Suprapubic skin (tissue), 4 donors: ENCODE measurements at regions not wholly inside any gene's neighbourhood (a gene's known extent, or its start where the extent isn't known, plus 50 kb on each side); places are given as distances from the start of the nearest gene placed in this dataset.
"Not testable (repeated sequence)": the region's sequence is repeated elsewhere in the genome, so short reads cannot be mapped to it uniquely, and the experiment has no call there.

Experiments
- DNase-seq, 2 donors: peaks; one replicate each; pipeline ENCODE4 v3.0.0-alpha.2; 2019; ENCODE audit warnings: low spot score in 2 of 2
- H3K27ac ChIP-seq: fragments of 200-600 bp; sonication (generic); one replicate; pipeline ENCODE4 v1.5.1; 2019
- H3K27me3 ChIP-seq: fragments of 200-600 bp; sonication (generic); one replicate; pipeline ENCODE4 v1.5.1; 2019
- H3K36me3 ChIP-seq: fragments of 200-600 bp; sonication (generic); one replicate; pipeline ENCODE4 v1.5.1; 2019
- H3K4me1 ChIP-seq: fragments of 200-600 bp; sonication (generic); one replicate; pipeline ENCODE4 v1.5.1; 2019
- H3K4me3 ChIP-seq: fragments of 200-600 bp; sonication (generic); one replicate; pipeline ENCODE4 v1.5.1; 2019; ENCODE audit warnings: mild to moderate bottlenecking
- H3K9me3 ChIP-seq: fragments of 200-600 bp; sonication (generic); one replicate; pipeline ENCODE4 v1.5.1; 2019
- EP300 ChIP-seq: sonication (generic); formaldehyde crosslinking; IDR thresholded peaks from one replicate; pipeline ENCODE4 v1.6.1; 2017; ENCODE audit warnings: antibody characterized with exemption
- POLR2A ChIP-seq, 2 donors: fragments of 450-650 bp; IDR thresholded peaks; one replicate each; pipeline ENCODE4 v1.6.1; 2017; ENCODE audit warnings: antibody characterized with exemption in 2 of 2, mild to moderate bottlenecking in 2 of 2, moderate library complexity in 2 of 2
- POLR2AphosphoS5 ChIP-seq, 3 donors: sonication (generic); formaldehyde crosslinking; IDR thresholded peaks; one replicate each; pipeline ENCODE4 v1.6.1; 2017; ENCODE audit warnings: antibody characterized with exemption in 3 of 3
- WGBS: methylation state at CpG from one replicate; pipeline ENCODE4 v1.1.5; 2018; 5-methylcytosine and 5-hydroxymethylcytosine counted together
- TF ChIP-seq, protein P1 (sequence below), 2 donors: fragments of 200-600 bp in 1 of 2; fragments of 450-650 bp in 1 of 2; sonication (generic) in 1 of 2; IDR thresholded peaks; one replicate each; pipeline ENCODE4 v1.5.1; 2016 to 2019; ENCODE audit warnings: antibody characterized with exemption in 2 of 2, mild to moderate bottlenecking in 1 of 2, moderate library complexity in 1 of 2

DNA sequence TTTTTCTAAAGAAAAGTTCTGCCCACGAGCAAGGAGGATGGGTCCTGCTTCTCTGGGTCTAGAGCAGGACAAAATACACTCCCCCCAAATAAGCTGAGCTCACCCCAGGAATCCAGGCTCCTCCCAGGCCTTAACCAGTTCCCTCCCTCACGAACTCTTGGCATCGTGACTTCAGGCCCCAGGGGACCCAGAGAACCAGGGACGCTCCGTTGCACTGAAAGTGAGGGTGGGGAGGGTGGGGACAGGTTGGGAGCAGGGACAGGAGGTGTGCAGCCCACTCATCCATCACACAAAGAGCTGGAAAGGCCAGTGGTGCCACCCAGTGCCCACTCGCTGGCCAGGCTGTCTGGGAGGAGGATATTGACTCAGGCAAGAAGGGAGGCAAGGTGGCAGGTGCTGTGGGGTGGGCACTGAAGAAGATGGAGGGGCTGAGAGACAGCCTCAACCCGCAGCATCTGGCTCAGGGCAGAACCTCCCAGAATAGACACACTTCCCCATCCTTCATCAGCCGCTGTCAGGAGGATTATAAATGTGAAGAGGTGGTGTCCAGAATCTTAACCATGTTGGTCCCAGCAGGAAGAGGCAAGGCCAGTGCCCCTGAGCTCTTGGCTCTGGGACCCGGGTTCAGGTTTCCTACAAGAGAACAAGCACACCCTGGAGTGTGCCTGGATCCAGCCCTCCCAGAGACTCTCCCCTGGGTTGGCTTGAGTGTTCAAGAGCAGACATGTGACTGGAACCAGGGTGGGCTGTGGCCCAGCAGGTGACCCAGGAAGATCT lies 67.9 kb upstream of the RPL38 start:
- no peaks in the 10 kb centered on the region for H3K4me1 ChIP-seq
- H3K27ac ChIP-seq: no peak overlapping the region
- TF ChIP-seq POLR2A (IDR thresholded peaks at IDR 0.05): no peak
- no peak for TF ChIP-seq EP300
- TF ChIP-seq POLR2AphosphoS5 (IDR thresholded peaks at IDR 0.05): no peak
- WGBS: 69% methylated on average over 9 of the region's 9 CpGs
- peaks cover 51% of the 10 kb centered on the region for H3K27me3 ChIP-seq
- no peaks in the 10 kb centered on the region for H3K9me3 ChIP-seq
- H3K36me3 ChIP-seq: no peaks in the 10 kb centered on the region
- DNase-seq: no peak
- H3K4me3 ChIP-seq: no peak overlapping the region

DNA sequence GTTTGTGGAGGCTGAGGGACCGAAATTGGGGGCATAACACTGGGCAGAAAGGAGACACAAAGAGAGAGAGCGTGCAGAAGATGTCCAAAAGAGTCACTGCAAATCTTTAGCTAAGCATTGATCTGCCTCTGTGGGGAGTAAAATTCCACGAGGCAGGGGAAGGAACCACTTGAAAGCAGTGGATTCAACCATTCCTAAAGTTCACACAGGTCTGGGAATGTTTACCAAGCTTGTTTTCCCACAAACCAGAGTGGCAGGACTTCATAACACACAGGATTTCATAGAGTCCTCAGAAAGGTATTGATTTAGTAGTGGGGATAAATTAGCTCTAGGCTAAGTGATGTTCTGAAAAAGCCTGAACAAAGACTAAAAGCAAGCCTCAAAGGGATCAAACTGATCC lies 66.1 kb upstream of the RPL38 start:
- H3K27me3 ChIP-seq: peaks cover 33% of the 10 kb centered on the region
- no peak overlapping the region for H3K4me3 ChIP-seq
- no peaks in the 10 kb centered on the region for H3K9me3 ChIP-seq
- DNase-seq: no peak
- no peaks in the 10 kb centered on the region for H3K36me3 ChIP-seq
- no peaks in the 10 kb centered on the region for H3K4me1 ChIP-seq
- no peak overlapping the region for H3K27ac ChIP-seq
- no peak for TF ChIP-seq POLR2AphosphoS5 (IDR thresholded peaks at IDR 0.05)
- TF ChIP-seq POLR2A (IDR thresholded peaks at IDR 0.05): no peak
- TF ChIP-seq, protein P1, sequence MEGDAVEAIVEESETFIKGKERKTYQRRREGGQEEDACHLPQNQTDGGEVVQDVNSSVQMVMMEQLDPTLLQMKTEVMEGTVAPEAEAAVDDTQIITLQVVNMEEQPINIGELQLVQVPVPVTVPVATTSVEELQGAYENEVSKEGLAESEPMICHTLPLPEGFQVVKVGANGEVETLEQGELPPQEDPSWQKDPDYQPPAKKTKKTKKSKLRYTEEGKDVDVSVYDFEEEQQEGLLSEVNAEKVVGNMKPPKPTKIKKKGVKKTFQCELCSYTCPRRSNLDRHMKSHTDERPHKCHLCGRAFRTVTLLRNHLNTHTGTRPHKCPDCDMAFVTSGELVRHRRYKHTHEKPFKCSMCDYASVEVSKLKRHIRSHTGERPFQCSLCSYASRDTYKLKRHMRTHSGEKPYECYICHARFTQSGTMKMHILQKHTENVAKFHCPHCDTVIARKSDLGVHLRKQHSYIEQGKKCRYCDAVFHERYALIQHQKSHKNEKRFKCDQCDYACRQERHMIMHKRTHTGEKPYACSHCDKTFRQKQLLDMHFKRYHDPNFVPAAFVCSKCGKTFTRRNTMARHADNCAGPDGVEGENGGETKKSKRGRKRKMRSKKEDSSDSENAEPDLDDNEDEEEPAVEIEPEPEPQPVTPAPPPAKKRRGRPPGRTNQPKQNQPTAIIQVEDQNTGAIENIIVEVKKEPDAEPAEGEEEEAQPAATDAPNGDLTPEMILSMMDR (IDR thresholded peaks at IDR 0.05): no peak
- no peak for TF ChIP-seq EP300
- WGBS: 49% methylated on average over 3 of the region's 3 CpGs

DNA sequence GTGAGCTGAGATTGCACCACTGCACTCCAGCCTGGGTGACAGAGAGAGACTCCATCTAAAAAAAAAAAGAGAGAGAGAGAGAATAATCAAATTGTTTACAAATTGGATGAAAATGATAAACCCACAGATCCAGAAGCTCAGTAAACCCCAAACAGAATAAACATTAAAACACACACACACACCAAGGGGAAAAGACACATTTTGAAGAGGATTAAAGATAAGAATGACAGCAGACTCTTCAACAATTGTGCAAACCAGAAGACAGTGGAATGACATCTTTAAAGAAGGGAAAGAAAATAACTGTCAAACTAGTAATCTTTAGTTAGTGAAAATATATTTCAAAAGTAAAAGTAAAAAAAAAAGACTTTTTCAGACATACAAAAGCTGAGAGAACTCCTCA lies 64.4 kb upstream of the RPL38 start:
- Histone ChIP-seq H3K4me1 (no peaks in the 10 kb centered on the region), H3K4me3 (no peak overlapping the region), H3K9me3 (peaks cover 7% of the 10 kb centered on the region), H3K27ac (no peak overlapping the region), H3K27me3 (peaks cover 25% of the 10 kb centered on the region), H3K36me3 (no peaks in the 10 kb centered on the region)
- TF ChIP-seq, protein P1 (IDR thresholded peaks at IDR 0.05): no peak
- TF ChIP-seq POLR2A (IDR thresholded peaks at IDR 0.05): no peak
- TF ChIP-seq POLR2AphosphoS5 (IDR thresholded peaks at IDR 0.05): no peak
- no peak for TF ChIP-seq EP300
- no peak for DNase-seq

DNA sequence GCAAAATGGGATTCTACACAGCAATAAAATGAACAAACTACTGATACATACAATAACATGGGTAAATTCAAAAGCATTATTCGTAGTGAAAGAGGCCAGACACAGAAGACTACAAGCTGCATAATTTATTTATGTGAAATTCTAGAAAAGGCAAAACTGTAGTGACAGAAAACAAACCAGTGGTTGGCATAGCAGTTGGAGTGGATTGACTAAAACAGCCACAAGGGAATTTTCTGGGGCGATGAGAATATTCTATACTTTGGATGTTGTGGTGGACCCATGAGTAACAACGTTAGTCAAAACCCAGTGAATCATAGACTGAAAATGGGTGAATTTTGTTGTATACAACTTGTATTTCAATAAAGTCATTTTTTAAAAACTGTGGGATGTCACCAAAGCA lies 63.2 kb upstream of the RPL38 start:
- no peak for DNase-seq
- no peak overlapping the region for H3K4me3 ChIP-seq
- TF ChIP-seq, protein P1 (IDR thresholded peaks at IDR 0.05): no peak
- TF ChIP-seq EP300: no peak
- TF ChIP-seq POLR2A (IDR thresholded peaks at IDR 0.05): no peak
- no peak for TF ChIP-seq POLR2AphosphoS5 (IDR thresholded peaks at IDR 0.05)
- no peak overlapping the region for H3K27ac ChIP-seq
- peaks cover 20% of the 10 kb centered on the region for H3K27me3 ChIP-seq
- 87% methylated on average over 3 of the region's 3 CpGs for WGBS
- H3K4me1 ChIP-seq: no peaks in the 10 kb centered on the region
- H3K9me3 ChIP-seq: peaks cover 7% of the 10 kb centered on the region
- no peaks in the 10 kb centered on the region for H3K36me3 ChIP-seq

DNA sequence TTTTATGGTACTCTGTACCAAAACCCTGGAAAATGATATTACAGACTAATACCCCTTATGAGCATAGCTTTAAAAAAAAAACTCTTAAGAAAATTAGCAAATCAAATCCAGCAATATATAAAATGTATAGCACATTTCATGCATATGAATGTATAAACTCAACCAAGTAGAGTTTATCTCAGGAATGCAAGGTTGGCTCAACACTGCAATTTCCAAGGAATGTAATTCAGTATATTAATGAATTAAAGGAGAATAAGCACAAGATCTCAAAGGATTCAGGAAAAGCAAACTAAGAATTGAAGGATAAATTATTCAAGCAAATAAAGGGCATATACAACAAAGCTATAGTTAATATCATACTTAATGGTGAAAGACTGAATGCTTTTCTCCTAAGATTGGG lies 61.9 kb upstream of the RPL38 start:
- no peak overlapping the region for H3K27ac ChIP-seq
- no peaks in the 10 kb centered on the region for H3K4me1 ChIP-seq
- TF ChIP-seq POLR2AphosphoS5 (IDR thresholded peaks at IDR 0.05) (no peak), EP300 (no peak), POLR2A (IDR thresholded peaks at IDR 0.05) (no peak)
- TF ChIP-seq, protein P1 (IDR thresholded peaks at IDR 0.05): no peak
- no peaks in the 10 kb centered on the region for H3K36me3 ChIP-seq
- H3K4me3 ChIP-seq: no peak overlapping the region
- DNase-seq: no peak
- H3K27me3 ChIP-seq: peaks cover 16% of the 10 kb centered on the region
- H3K9me3 ChIP-seq: peaks cover 7% of the 10 kb centered on the region

DNA sequence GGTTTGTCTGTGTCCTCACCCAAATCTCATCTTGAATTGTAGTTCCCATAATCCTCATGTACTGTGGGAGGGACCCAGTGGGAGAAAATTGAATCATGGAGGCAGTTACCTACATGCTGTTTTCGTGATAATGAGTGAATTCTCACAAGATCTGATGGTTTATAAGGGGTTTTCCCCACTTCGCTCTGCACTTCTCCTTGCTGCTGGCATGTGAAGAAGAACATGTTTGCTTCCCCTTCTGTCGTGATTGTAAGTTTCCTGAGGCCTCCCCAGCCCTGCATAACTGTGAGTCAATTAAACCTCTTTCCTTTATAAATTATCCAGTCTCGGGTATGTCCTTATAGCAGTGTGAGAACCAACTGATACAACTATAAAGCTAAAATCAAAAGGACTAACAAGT lies 60.2 kb upstream of the RPL38 start:
- WGBS: 82% methylated on average over 4 of the region's 4 CpGs
- not testable (repeated sequence) for H3K4me3 ChIP-seq, H3K9me3 ChIP-seq, DNase-seq, H3K27ac ChIP-seq, H3K4me1 ChIP-seq, H3K36me3 ChIP-seq
- peaks cover 18% of the 10 kb centered on the region for H3K27me3 ChIP-seq
